ENCODE measurements at regions not wholly inside any gene's neighbourhood (a gene's known extent, or its start where the extent isn't known, plus 50 kb on each side); places are given as distances from the start of the nearest gene placed in this dataset.

GRCh38 chr6:26232306-26232939, 132.6 kb upstream of the BTN3A2 start:
- TF ChIP-seq CTCF (conservative IDR thresholded peaks at IDR 0.05; ENCODE audit: low read length) (no peak), EZH2phosphoT487 (IDR thresholded peaks at IDR 0.05; ENCODE audit: borderline replicate concordance, low read depth, low read length) (no peak)
- no peaks in the 10 kb centered on the region for H3K79me2 ChIP-seq (ENCODE audit: insufficient read depth, low read depth, low read length)
- CTCF ChIA-PET (ENCODE audit: unreplicated experiment) = no interaction called here
- H2AFZ ChIP-seq (ENCODE audit: low read length) = no peak overlapping the region
- no peaks in the 10 kb centered on the region for H3K36me3 ChIP-seq (ENCODE audit: insufficient read depth, low read length)
- BruUV-seq (replicated peaks) = no TSS peak
- intact Hi-C loops (cut with micrococcal nuclease; ENCODE audit: unreplicated experiment) = no loop called here
- H3K4me3 ChIP-seq (ENCODE audit: low read depth, low read length, poor library complexity, severe bottlenecking) = no peak overlapping the region
- no peak for DNase-seq (ENCODE audit: low spot score)
- no peaks in the 10 kb centered on the region for H3K9me2 ChIP-seq (ENCODE audit: insufficient read depth, low read length)
- POLR2A ChIA-PET = interaction anchor here (0.8 to 6.9 kb wide), 6 partner anchors 9 to 91 kb away, joined by 3 to 244 read pairs (median 64); a partner anchor contains a TSS
- peak overlapping the region; percentile 96; the same call in 1 of the 2 replicates for H3K4me2 ChIP-seq (ENCODE audit: low read length)
- H3K4me1 ChIP-seq (ENCODE audit: insufficient read depth, low read length, poor library complexity, severe bottlenecking) = peaks cover 26% of the 10 kb centered on the region
- no peaks in the 10 kb centered on the region for H4K20me1 ChIP-seq (ENCODE audit: insufficient read depth, low read length)
- H3K9me3 ChIP-seq (ENCODE audit: low read length) = no peaks in the 10 kb centered on the region
- peak overlapping the region; percentile 92 for H3K27ac ChIP-seq (ENCODE audit: low read depth, low read length, poor library complexity, severe bottlenecking)

DNA sequence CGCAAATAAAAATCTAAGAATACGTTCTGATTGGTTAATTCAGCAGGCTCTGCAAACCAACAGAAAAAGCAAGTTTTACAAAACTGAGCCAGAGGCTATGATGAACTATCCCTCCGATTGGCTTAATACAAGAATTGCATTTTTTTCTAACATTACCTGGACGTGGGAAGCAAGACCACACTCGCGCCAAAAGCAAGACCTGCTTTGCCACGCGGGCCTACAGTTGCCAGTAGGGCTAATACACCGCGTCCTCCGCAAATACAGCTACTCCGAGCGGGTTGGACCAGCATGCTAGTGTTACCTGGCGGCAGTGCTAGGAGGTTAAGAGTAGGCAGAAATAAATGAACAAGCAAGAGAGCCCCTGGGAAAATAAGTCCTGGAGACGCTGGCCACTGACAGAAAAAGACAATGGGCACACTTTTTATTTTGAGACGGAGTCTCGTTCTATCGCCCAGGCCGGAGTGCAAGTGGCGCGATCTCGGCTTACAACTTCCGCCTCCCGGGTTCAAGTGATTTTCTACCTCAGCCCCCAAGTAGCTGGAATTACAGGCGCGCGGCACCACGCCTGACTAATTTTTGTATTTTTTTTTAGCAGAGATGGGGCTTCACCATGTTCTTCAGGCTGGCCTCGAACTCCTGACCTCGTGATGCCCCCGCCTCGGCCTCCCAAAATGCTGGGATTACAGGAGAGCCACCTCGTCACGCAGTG, 131.9 kb upstream of the BTN3A2 start:
- H3K4me2 ChIP-seq (ENCODE audit: low read length) = peak overlapping the region; percentile 96
- peak overlapping the region; percentile 69 for H3K4me3 ChIP-seq (ENCODE audit: low read depth, low read length, poor library complexity, severe bottlenecking)
- H3K27ac ChIP-seq (ENCODE audit: low read depth, low read length, poor library complexity, severe bottlenecking) = peak overlapping the region; percentile 92
- intact Hi-C loops (cut with micrococcal nuclease; ENCODE audit: unreplicated experiment) = no loop called here
- no TSS peak for BruUV-seq (replicated peaks)
- ChIA-PET CTCF (ENCODE audit: unreplicated experiment) (interaction anchor here (0.9 kb wide), 1 partner anchor 27 kb away, joined by 4 read pairs; no protein-coding TSS in a partner anchor), POLR2A (interaction anchor here (0.8 to 6.9 kb wide), 13 partner anchors 10 to 130 kb away, joined by 3 to 244 read pairs (median 23); a partner anchor contains a TSS)
- H3K4me1 ChIP-seq (ENCODE audit: insufficient read depth, low read length, poor library complexity, severe bottlenecking) = peaks cover 26% of the 10 kb centered on the region
- peak overlapping the region; percentile 90; the same call in 1 of the 2 replicates for H2AFZ ChIP-seq (ENCODE audit: low read length)
- H3K9me3 ChIP-seq (ENCODE audit: low read length) = no peaks in the 10 kb centered on the region
- H3K36me3 ChIP-seq (ENCODE audit: insufficient read depth, low read length) = no peaks in the 10 kb centered on the region
- no peaks in the 10 kb centered on the region for H3K9me2 ChIP-seq (ENCODE audit: insufficient read depth, low read length)
- TF ChIP-seq EZH2phosphoT487 (IDR thresholded peaks at IDR 0.05; ENCODE audit: borderline replicate concordance, low read depth, low read length) = no peak
- no peak for TF ChIP-seq CTCF (conservative IDR thresholded peaks at IDR 0.05; ENCODE audit: low read length)
- no peak for DNase-seq (ENCODE audit: low spot score)
- no peaks in the 10 kb centered on the region for H4K20me1 ChIP-seq (ENCODE audit: insufficient read depth, low read length)
- no peaks in the 10 kb centered on the region for H3K79me2 ChIP-seq (ENCODE audit: insufficient read depth, low read depth, low read length)
